ENCODE measurements at regions not wholly inside any gene's neighbourhood (a gene's known extent, or its start where the extent isn't known, plus 50 kb on each side); places are given as distances from the start of the nearest gene placed in this dataset.

DNA sequence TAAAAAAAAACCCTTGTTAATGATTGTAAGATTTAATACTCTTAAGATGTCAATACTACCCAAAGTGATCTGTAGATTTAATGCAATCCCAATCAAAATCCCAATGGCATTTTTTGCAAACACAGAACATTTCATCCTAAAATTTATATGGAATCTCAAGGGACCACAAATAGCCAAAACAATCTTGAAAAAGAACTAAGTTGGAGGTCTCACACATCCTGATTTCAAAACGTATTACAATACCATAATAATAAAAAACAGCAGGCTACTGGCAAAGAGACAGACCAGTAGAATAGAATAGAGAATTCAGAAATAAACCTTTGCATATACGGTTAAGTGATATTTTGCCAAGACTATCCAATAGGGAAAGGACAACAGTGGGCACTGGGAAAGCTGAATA is 331.9 kb upstream of the JARID2 start:
- no peak overlapping the region for H3K27ac Mint-ChIP-seq
- intact Hi-C loops (cut with micrococcal nuclease), result loop anchor here (5.0 kb wide), 1 partner anchor 1152 kb away; no protein-coding TSS in a partner anchor
- CTCF ChIA-PET, result no interaction called here
- H3K4me1 Mint-ChIP-seq, result peaks cover 34% of the 10 kb centered on the region
- no peak overlapping the region for H3K4me3 Mint-ChIP-seq
- TF ChIP-seq, protein P1, sequence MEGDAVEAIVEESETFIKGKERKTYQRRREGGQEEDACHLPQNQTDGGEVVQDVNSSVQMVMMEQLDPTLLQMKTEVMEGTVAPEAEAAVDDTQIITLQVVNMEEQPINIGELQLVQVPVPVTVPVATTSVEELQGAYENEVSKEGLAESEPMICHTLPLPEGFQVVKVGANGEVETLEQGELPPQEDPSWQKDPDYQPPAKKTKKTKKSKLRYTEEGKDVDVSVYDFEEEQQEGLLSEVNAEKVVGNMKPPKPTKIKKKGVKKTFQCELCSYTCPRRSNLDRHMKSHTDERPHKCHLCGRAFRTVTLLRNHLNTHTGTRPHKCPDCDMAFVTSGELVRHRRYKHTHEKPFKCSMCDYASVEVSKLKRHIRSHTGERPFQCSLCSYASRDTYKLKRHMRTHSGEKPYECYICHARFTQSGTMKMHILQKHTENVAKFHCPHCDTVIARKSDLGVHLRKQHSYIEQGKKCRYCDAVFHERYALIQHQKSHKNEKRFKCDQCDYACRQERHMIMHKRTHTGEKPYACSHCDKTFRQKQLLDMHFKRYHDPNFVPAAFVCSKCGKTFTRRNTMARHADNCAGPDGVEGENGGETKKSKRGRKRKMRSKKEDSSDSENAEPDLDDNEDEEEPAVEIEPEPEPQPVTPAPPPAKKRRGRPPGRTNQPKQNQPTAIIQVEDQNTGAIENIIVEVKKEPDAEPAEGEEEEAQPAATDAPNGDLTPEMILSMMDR (IDR thresholded peaks at IDR 0.05), result no peak
- no peaks in the 10 kb centered on the region for H3K27me3 Mint-ChIP-seq
- ATAC-seq (ENCODE audit: low read depth), result no peak
- no peak for DNase-seq
- H3K9me3 Mint-ChIP-seq, result peaks cover 2% of the 10 kb centered on the region
- POLR2A ChIA-PET, result no interaction called here
- no peaks in the 10 kb centered on the region for H3K36me3 Mint-ChIP-seq (ENCODE audit: low read depth)

DNA sequence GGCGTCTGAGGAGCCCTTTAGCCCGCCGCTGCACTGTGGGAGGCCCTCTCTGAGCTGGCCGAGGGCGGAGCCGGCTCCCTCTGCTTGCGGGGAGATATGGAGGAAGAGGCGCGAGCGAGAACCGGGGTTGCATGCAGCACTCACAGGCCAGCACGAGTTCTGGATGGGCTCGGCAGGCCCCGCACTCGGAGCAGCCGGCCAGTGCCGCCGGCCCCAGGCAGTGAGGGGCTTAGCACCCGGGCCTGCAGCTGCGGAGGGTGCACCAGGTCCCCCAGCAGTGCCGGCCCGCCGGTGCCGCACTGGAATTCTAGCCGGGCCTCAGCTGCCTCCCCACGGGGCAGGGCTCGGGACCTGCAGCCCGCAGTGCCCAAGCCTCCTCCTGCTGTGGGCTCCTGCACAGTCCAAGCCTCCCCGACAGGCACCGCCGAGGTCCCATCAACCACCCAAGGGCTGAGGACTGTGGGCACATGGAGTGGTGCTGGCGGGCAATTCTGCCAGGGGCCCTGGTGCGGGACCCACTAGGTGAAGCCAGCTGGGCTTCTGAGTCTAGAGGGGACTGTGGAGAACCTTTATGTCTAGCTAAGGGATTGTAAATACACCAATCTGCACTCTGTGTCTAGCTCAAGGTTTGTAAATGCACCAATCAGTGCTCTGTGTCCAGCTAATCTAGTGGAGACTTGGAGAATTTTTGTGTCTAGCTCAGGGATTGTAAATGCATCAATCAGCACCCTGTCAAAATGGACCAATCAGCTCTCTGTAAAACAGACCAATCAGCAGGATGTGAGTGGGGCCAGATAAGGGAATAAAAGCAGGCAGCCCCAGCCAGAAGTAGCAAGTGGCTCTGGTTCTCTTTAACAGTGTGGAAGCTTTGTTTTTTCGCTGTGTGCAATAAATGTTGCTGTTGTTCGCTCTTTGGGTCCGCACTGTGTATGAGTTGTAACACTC is 329.7 kb upstream of the JARID2 start:
- H3K27me3 Mint-ChIP-seq, result no peaks in the 10 kb centered on the region
- TF ChIP-seq, protein P1 (IDR thresholded peaks at IDR 0.05), result no peak
- peaks cover 15% of the 10 kb centered on the region for H3K4me1 Mint-ChIP-seq
- ChIA-PET POLR2A (no interaction called here), CTCF (no interaction called here)
- H3K27ac Mint-ChIP-seq, result no peak overlapping the region
- no peaks in the 10 kb centered on the region for H3K36me3 Mint-ChIP-seq (ENCODE audit: low read depth)
- ATAC-seq (ENCODE audit: low read depth) (no peak), DNase-seq (no peak)
- intact Hi-C loops (cut with micrococcal nuclease), result no loop called here
- H3K9me3 Mint-ChIP-seq, result no peaks in the 10 kb centered on the region
- H3K4me3 Mint-ChIP-seq, result no peak overlapping the region

DNA sequence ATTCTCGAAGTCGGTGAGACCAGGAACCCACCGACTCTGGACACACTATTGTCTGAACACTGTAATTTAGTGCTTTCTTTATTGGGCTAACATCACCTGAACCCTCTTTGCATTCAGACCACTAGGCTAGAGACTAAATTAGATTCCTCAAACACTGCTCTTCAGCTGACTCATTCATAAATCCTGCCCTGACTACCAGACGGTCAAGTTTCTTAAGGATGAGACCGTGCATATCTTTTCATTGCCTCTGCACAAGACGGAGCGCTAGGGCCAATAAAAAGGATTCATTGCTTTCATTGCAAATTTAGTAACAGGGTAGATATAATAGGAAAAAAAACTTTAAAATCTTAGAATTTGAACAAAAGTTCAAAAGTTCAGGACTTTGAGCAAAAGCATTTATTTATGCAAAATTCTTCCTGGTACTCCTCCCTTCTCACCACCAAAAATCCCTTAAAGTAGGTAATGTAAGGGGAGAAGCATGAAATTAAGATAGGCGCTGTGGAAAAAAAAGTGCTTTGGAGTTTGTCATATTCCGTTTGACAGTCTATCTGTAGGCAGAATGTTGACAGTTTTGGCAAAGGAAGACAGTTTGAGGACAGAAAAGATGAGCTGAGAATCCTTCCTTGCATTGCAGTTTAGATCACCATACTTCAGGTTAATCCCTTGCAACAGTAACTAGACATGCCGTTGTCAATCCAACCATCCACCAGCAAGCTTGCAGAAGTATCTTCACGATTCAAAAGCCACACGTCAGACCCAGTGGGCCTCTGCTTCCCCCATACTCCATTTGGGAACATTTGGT is 328.6 kb upstream of the JARID2 start:
- ChIA-PET POLR2A (interaction anchor here (0.7 kb wide), 1 partner anchor 295 kb away, joined by 3 read pairs; no protein-coding TSS in a partner anchor), CTCF (no interaction called here)
- intact Hi-C loops (cut with micrococcal nuclease), result no loop called here
- peaks cover 11% of the 10 kb centered on the region for H3K4me1 Mint-ChIP-seq
- no peaks in the 10 kb centered on the region for H3K27me3 Mint-ChIP-seq
- no peak overlapping the region for H3K4me3 Mint-ChIP-seq
- H3K27ac Mint-ChIP-seq, result no peak overlapping the region
- DNase-seq (no peak), ATAC-seq (ENCODE audit: low read depth) (no peak)
- TF ChIP-seq, protein P1 (IDR thresholded peaks at IDR 0.05), result no peak
- H3K9me3 Mint-ChIP-seq, result no peaks in the 10 kb centered on the region
- no peaks in the 10 kb centered on the region for H3K36me3 Mint-ChIP-seq (ENCODE audit: low read depth)

DNA sequence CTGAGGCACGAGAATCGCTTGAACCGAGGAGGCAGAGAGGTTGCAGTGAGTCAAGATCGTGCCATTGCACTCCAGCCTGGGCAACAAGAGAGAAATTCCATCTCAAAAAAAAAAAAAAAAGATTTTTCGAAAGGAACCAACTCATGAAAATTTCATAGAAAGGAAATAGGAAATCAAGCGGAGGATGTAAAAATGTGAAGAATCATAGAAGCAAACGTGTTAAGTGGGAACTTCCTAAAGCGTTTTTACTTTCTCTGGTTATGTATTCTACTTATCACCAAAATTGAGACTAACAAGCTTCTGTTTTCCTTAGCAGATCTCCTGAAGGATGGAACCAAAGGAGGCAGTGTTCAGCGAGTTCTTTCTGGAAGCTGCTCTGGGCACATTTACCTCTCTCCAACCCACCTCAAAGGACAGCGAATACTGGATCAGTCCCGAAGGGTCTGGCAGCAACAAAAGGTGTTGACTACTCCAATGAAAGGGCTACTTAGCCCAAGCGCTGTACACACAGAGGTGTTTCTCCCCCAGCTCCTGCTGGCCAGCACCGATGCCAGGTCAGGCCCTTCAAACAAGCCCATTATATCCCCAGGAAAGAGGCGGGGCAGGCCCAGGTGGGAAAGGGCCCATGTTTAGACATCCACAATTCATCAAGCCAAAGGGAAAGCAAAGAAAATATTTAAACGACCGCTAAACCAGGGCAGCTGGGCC is 327.5 kb upstream of the JARID2 start:
- Mint-ChIP-seq H3K4me3 (no peak overlapping the region), H3K27ac (no peak overlapping the region), H3K27me3 (no peaks in the 10 kb centered on the region), H3K36me3 (ENCODE audit: low read depth) (no peaks in the 10 kb centered on the region), H3K4me1 (peaks cover 11% of the 10 kb centered on the region), H3K9me3 (no peaks in the 10 kb centered on the region)
- DNase-seq (no peak), ATAC-seq (ENCODE audit: low read depth) (no peak)
- TF ChIP-seq, protein P1 (IDR thresholded peaks at IDR 0.05), result no peak
- intact Hi-C loops (cut with micrococcal nuclease), result no loop called here
- ChIA-PET CTCF (no interaction called here), POLR2A (interaction anchor here (0.6 to 0.7 kb wide), 5 partner anchors 8 to 698 kb away, joined by 3 to 8 read pairs (median 4); no protein-coding TSS in a partner anchor)

Measured in activated B cell treated with CpG ODN at 0.5 μM for 24 hours (primary cell).